ENCODE measurements at regions not wholly inside any gene's neighbourhood (a gene's known extent, or its start where the extent isn't known, plus 50 kb on each side); places are given as distances from the start of the nearest gene placed in this dataset.

DNA sequence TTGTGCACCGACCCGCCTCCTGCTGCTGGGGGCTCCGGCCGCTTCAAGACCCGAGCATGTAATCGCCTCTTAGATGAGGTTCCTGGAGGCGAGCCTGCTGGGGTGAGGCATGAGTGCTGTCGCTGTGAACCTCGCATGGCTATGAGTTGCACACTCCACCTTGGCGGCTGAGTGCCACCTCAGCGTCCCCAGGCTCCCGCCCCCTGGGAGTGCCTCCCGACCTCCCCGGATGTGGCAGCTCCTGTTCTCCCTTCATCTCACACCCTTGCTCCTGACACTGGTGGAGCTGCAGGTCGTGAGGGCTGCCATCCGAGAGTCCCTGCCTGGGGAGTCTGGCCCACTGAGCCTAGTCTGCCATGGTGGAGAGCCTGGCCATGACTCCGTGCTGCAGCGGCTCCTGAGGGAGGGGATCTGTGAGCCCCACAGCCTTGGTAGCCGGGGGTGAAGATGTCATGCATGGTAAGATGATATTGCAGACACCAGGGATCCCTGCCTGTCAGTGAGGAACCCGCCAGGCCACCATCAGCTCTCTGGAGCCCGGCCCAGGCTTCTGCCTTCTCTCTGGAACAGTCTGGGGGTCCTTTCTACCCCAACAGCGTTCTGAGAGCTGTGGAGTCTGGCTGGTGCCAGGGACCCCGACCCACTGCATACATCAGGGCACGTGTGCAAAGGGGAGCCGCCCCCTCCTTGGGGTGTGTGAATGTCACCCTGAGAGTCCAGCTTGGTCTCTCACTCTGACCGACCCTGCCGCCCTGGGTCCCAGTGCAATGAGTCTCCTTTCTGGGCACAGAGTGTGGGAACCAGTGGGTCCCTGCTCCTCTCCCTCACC is 61.6 kb upstream of the HS6ST1 start:
- in situ Hi-C loops (cut with HindIII; ENCODE audit: low pct_ligation_motif_present, low sequenced_read_pairs), result no loop called here
- no peaks in the 10 kb centered on the region for H3K36me3 ChIP-seq (replicated peaks)
- no peaks in the 10 kb centered on the region for H3K27me3 ChIP-seq (replicated peaks)
- H3K4me3 ChIP-seq (ENCODE audit: low read depth, low read length), result no peak overlapping the region
- TF ChIP-seq, protein P1, sequence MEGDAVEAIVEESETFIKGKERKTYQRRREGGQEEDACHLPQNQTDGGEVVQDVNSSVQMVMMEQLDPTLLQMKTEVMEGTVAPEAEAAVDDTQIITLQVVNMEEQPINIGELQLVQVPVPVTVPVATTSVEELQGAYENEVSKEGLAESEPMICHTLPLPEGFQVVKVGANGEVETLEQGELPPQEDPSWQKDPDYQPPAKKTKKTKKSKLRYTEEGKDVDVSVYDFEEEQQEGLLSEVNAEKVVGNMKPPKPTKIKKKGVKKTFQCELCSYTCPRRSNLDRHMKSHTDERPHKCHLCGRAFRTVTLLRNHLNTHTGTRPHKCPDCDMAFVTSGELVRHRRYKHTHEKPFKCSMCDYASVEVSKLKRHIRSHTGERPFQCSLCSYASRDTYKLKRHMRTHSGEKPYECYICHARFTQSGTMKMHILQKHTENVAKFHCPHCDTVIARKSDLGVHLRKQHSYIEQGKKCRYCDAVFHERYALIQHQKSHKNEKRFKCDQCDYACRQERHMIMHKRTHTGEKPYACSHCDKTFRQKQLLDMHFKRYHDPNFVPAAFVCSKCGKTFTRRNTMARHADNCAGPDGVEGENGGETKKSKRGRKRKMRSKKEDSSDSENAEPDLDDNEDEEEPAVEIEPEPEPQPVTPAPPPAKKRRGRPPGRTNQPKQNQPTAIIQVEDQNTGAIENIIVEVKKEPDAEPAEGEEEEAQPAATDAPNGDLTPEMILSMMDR (IDR thresholded peaks at IDR 0.05; ENCODE audit: low read depth, low read length, missing control alignments), result no peak
- H3K27ac ChIP-seq, result no peak overlapping the region
- DNase-seq, result no peak

DNA sequence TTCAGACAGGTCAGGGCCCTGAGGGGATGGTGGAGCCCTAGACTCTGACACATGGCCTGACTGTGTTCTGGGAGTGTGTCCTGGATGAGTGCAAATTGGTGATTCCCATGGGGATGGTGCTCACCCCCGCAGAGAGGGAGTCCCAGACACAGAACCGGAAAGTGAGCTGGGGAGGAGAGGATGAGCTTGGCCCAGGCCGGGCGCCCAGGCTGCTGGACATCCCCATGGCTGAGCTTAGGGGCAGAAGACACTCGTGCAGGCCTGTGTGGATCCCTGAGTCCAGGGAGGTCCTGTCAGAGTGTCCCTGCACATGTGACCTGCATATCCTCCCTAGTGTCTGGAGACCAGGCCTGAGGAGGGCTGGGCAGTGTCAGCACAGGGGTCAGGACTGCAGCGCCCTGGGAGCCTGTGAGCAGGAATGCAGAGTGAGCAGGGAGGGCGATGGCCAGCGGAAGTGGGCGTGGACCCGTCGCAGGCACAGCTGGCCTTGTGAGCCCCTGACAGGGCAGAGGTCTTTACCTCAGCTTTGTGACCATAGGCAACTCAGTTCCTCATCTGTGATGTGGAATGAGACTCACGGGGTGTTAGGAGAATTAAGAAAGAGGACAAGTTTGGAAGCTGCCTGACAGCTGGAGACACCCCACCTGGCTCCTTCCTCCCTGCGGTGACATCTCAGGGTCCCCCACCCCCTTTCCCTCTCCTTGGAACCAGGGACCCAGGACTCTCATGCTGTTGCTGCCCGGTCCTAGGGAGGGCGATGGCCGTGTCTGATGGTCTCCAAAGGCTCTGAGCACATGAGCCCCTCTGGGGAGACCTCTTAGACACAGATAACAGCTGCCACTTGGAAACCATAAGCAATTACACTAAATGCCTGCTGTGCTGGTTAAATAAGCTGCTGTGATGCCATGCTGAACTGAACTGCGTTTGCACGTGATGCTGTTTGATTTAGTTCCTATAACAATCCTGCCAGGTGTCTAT is 62.6 kb upstream of the HS6ST1 start:
- Histone ChIP-seq H3K27me3 (replicated peaks) (no peaks in the 10 kb centered on the region), H3K4me3 (ENCODE audit: low read depth, low read length) (no peak overlapping the region), H3K27ac (no peak overlapping the region), H3K36me3 (replicated peaks) (no peaks in the 10 kb centered on the region)
- no peak for DNase-seq
- in situ Hi-C loops (cut with HindIII; ENCODE audit: low pct_ligation_motif_present, low sequenced_read_pairs), result no loop called here
- TF ChIP-seq, protein P1 (IDR thresholded peaks at IDR 0.05; ENCODE audit: low read depth, low read length, missing control alignments), result no peak

DNA sequence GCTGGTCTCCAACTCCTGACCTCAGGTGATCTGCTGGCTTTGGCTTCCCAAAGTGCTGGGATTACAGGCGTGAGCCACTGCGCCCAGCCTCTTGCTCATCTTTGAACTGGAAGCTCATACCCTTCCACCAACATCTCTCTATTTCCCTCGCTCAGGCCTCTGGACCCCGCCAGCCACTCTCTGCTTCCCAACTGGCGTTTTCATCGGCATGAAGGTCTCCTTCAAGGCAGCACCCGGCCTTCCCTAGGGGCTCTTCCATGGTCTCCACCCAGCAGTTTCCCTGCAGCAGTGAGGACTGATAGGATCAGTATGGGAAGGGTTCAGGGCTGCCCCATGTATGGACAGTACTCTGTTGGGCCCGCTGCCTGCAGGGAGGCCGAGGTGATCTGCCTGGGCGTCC is 65.8 kb upstream of the HS6ST1 start:
- in situ Hi-C loops (cut with HindIII; ENCODE audit: low pct_ligation_motif_present, low sequenced_read_pairs), result no loop called here
- no peak for DNase-seq
- no peaks in the 10 kb centered on the region for H3K36me3 ChIP-seq (replicated peaks)
- no peaks in the 10 kb centered on the region for H3K27me3 ChIP-seq (replicated peaks)
- no peak overlapping the region for H3K4me3 ChIP-seq (ENCODE audit: low read depth, low read length)
- TF ChIP-seq, protein P1 (IDR thresholded peaks at IDR 0.05; ENCODE audit: low read depth, low read length, missing control alignments), result no peak
- no peak overlapping the region for H3K27ac ChIP-seq

DNA sequence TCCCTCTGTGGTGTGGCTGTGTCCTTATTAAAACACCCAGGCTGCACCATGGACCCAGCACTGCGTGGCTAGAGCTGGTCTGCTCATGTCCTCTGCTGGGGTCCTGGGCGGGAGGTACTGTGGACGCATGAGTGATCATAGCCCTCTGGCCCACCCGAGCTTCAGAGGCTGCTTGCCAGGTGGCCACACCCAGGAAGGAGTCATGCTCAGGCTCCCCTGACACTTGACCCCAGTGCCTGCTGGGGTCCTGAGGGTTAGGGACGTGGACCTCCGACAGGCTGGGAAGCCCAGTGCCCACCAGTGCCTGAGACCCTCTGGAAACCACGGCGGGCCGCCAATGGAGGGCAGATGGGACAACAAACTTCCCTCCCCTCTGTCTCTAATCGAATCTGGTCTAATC is 66.3 kb upstream of the HS6ST1 start:
- Histone ChIP-seq H3K36me3 (replicated peaks) (no peaks in the 10 kb centered on the region), H3K27me3 (replicated peaks) (no peaks in the 10 kb centered on the region), H3K4me3 (ENCODE audit: low read depth, low read length) (no peak overlapping the region), H3K27ac (no peak overlapping the region)
- no peak for DNase-seq
- in situ Hi-C loops (cut with HindIII; ENCODE audit: low pct_ligation_motif_present, low sequenced_read_pairs), result no loop called here
- TF ChIP-seq, protein P1 (IDR thresholded peaks at IDR 0.05; ENCODE audit: low read depth, low read length, missing control alignments), result no peak

DNA sequence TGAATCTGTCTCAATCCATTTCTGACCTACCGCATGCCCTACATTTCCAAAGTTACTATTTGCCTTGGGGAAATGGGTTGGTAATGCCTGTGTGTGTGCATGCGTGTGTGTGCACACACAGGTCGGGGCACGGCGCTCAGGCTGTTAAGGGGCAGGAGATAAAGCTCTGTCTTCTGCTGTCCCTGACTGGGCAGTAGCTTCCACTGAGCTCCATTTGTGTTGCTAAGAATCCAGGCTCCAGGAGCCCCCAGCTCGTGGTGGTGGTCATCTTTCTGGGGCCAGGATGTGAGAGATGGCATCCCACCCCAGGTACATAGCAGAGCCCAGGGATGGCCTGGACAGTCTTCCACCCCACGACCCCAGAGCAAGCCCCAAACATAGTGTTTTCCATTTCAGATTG is 66.7 kb upstream of the HS6ST1 start:
- TF ChIP-seq, protein P1 (IDR thresholded peaks at IDR 0.05; ENCODE audit: low read depth, low read length, missing control alignments), result no peak
- no peak for DNase-seq
- in situ Hi-C loops (cut with HindIII; ENCODE audit: low pct_ligation_motif_present, low sequenced_read_pairs), result no loop called here
- Histone ChIP-seq H3K27ac (no peak overlapping the region), H3K36me3 (replicated peaks) (no peaks in the 10 kb centered on the region), H3K4me3 (ENCODE audit: low read depth, low read length) (no peak overlapping the region), H3K27me3 (replicated peaks) (no peaks in the 10 kb centered on the region)

Measured in brain microvascular endothelial cell (primary cell).